ENCODE measurements at regions not wholly inside any gene's neighbourhood (a gene's known extent, or its start where the extent isn't known, plus 50 kb on each side); places are given as distances from the start of the nearest gene placed in this dataset.

DNA sequence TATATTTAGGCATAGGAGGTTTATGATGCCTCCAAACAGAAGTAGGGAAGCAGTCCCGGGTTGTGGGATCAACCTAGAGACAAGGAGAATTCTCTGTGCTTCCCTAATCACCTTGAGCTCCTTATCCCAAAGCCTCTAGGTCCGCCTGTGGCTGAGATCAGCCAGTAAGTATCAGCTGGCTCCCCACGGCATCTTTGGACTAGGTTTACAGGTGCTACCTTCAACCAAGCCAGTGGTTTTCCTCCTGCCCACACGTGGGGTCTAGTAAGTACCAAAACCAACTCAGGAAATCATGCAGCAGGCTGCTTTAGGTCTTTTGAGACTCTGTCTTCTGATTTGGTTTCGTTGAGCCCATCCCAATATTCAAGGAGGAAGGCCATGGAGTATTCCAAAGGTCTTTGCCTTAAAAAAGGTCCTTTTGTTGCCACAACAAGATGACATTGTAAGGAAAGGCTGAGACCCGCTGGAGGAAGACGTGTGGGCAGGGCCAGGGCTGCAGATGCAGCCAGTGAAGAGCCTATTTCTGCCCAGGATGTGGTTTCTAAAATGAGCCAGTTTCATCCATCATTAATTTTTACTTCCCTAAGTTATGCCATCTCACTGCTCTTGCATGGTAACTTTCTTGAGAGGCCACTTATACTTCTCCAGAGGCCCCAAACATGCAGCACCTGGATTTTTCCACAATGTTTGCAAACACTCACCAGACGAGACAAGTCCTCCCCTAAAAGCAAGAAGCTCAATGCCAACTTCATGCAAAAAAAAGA, 248.7 kb downstream of the RNF152 start:
- no peak overlapping the region for H3K27ac ChIP-seq (ENCODE audit: low read length)
- no peak overlapping the region for H3K4me3 ChIP-seq (ENCODE audit: low read length)
- Mint-ChIP-seq H3K27me3 (ENCODE audit: low read depth in 2 of 2) (peaks cover 9 to 14% of the 10 kb centered on the region in 2 donors), H3K4me3 (no peak overlapping the region), H3K36me3 (no peaks in the 10 kb centered on the region), H3K9me3 (no peaks in the 10 kb centered on the region), H3K4me1 (peaks cover 0 to 12% of the 10 kb centered on the region in 2 donors), H3K27ac (no peak overlapping the region)
- peaks cover under 1% of the 10 kb centered on the region for H3K27me3 ChIP-seq (ENCODE audit: control insufficient read depth, insufficient read depth, low read length)
- ATAC-seq (no peak), DNase-seq (no peak)
- H3K9me3 ChIP-seq (ENCODE audit: control insufficient read depth, insufficient read depth, low read length): no peaks in the 10 kb centered on the region
- intact Hi-C loops (cut with micrococcal nuclease): no loop called here
- H3K4me1 ChIP-seq (ENCODE audit: control insufficient read depth, insufficient read depth, low read length): peaks cover 5% of the 10 kb centered on the region
- TF ChIP-seq, protein P1, sequence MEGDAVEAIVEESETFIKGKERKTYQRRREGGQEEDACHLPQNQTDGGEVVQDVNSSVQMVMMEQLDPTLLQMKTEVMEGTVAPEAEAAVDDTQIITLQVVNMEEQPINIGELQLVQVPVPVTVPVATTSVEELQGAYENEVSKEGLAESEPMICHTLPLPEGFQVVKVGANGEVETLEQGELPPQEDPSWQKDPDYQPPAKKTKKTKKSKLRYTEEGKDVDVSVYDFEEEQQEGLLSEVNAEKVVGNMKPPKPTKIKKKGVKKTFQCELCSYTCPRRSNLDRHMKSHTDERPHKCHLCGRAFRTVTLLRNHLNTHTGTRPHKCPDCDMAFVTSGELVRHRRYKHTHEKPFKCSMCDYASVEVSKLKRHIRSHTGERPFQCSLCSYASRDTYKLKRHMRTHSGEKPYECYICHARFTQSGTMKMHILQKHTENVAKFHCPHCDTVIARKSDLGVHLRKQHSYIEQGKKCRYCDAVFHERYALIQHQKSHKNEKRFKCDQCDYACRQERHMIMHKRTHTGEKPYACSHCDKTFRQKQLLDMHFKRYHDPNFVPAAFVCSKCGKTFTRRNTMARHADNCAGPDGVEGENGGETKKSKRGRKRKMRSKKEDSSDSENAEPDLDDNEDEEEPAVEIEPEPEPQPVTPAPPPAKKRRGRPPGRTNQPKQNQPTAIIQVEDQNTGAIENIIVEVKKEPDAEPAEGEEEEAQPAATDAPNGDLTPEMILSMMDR (IDR thresholded peaks at IDR 0.05): no peak
- WGBS (ENCODE audit: insufficient coverage): 19% methylated on average over 8 of the region's 8 CpGs
- no peaks in the 10 kb centered on the region for H3K36me3 ChIP-seq (ENCODE audit: control insufficient read depth, insufficient read depth, low read length)

DNA sequence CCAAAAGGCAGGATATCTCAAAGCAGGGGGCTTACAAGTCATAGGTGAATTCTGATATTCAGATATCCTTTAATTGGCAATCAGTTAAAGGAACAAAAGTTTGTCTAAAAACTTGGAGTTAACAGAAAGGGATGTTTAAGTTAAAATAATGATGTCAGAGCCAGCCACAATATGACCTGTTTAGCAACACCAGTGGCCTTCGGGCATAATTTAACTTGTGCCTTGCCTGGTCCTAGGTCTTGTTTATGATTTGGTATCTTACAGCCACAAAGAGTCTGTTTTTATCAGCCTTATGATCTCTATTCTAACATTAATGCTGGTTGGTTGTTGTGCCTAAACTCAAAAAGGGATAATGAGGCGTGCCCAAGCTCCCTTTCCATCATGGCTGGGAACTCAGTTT, 252.9 kb downstream of the RNF152 start:
- 89% methylated on average over 2 of the region's 2 CpGs for WGBS (ENCODE audit: insufficient coverage)
- Histone ChIP-seq H3K27ac (ENCODE audit: low read length) (no peak overlapping the region), H3K4me3 (ENCODE audit: low read length) (no peak overlapping the region), H3K27me3 (ENCODE audit: control insufficient read depth, insufficient read depth, low read length) (peaks cover 6% of the 10 kb centered on the region), H3K36me3 (ENCODE audit: control insufficient read depth, insufficient read depth, low read length) (no peaks in the 10 kb centered on the region), H3K9me3 (ENCODE audit: control insufficient read depth, insufficient read depth, low read length) (no peaks in the 10 kb centered on the region), H3K4me1 (ENCODE audit: control insufficient read depth, insufficient read depth, low read length) (peaks cover 5% of the 10 kb centered on the region)
- DNase-seq (no peak), ATAC-seq (no peak)
- Mint-ChIP-seq H3K36me3 (no peaks in the 10 kb centered on the region), H3K9me3 (no peaks in the 10 kb centered on the region), H3K4me3 (no peak overlapping the region), H3K27ac (no peak overlapping the region), H3K27me3 (ENCODE audit: low read depth in 2 of 2) (peaks cover 15 to 16% of the 10 kb centered on the region in 2 donors), H3K4me1 (peaks cover 0 to 12% of the 10 kb centered on the region in 2 donors)
- intact Hi-C loops (cut with micrococcal nuclease): no loop called here
- TF ChIP-seq, protein P1 (IDR thresholded peaks at IDR 0.05): no peak

DNA sequence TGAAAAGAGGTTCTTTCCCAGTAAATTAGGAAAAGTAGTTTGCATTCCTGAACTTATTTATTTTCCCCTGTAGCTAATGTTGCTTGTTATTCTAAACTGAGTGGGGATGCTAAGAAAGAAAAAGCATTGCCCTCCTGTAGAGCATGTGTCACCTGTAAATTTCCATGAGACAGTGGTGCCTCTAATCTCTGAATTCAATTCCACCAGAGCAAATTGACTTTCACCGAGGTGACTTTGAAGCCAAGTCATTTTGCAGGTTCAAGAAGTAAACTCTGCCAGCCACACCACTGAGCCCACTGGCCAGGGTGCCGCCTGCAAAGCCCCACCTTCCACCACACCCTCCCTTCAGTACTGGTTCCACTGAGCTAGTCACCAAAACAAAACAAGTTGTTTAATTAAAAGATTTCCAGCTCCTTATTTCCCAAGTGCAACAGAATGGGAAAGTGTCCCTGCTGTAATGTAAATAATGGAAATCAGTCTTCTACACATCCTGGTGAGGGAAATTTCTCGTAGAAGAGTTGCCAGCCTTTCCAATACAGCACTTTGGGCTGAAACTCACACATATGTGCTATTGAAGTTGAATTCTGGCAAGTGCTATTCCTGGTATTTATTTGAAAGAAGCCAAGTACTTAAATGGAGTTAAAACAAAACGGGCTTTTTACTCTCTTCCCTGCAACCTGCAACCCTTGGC, 254.8 kb downstream of the RNF152 start:
- TF ChIP-seq, protein P1 (IDR thresholded peaks at IDR 0.05): no peak
- WGBS (ENCODE audit: insufficient coverage): 75% methylated on average over 3 of the region's 4 CpGs
- H3K9me3 ChIP-seq (ENCODE audit: control insufficient read depth, insufficient read depth, low read length): no peaks in the 10 kb centered on the region
- Mint-ChIP-seq H3K4me3 (no peak overlapping the region), H3K27ac (no peak overlapping the region), H3K36me3 (no peaks in the 10 kb centered on the region), H3K4me1 (peaks cover 0 to 5% of the 10 kb centered on the region in 2 donors), H3K27me3 (ENCODE audit: low read depth in 2 of 2) (peaks cover 8 to 12% of the 10 kb centered on the region in 2 donors), H3K9me3 (no peaks in the 10 kb centered on the region)
- no peak overlapping the region for H3K4me3 ChIP-seq (ENCODE audit: low read length)
- no peaks in the 10 kb centered on the region for H3K36me3 ChIP-seq (ENCODE audit: control insufficient read depth, insufficient read depth, low read length)
- peaks cover 6% of the 10 kb centered on the region for H3K27me3 ChIP-seq (ENCODE audit: control insufficient read depth, insufficient read depth, low read length)
- no peak overlapping the region for H3K27ac ChIP-seq (ENCODE audit: low read length)
- intact Hi-C loops (cut with micrococcal nuclease): no loop called here
- ATAC-seq: no peak
- DNase-seq: no peak
- H3K4me1 ChIP-seq (ENCODE audit: control insufficient read depth, insufficient read depth, low read length): no peaks in the 10 kb centered on the region

Measured in natural killer cell (primary cell).